ENCODE measurements at regions not wholly inside any gene's neighbourhood (a gene's known extent, or its start where the extent isn't known, plus 50 kb on each side); places are given as distances from the start of the nearest gene placed in this dataset.

- TF ChIP-seq CTCF (IDR thresholded peaks at IDR 0.05): no peak
- no peak for DNase-seq (ENCODE audit: low spot score)
- no peak overlapping the region for H3K27ac ChIP-seq
- H3K4me3 ChIP-seq: no peak overlapping the region
These were observed 135.1 kb downstream of the PMP22 start for GRCh38 chr17:15129986-15130385.

GRCh38 chr17:15124746-15125145, 140.4 kb downstream of the PMP22 start:
- no peak overlapping the region for H3K4me3 ChIP-seq

GRCh38 chr17:15124264-15124595, 140.9 kb downstream of the PMP22 start:
- no peak for DNase-seq (ENCODE audit: low spot score)
- TF ChIP-seq CTCF (IDR thresholded peaks at IDR 0.05): no peak

More at GRCh38 chr17:15124746-15125145, 140.4 kb downstream of the PMP22 start:
- no peak overlapping the region for H3K27ac ChIP-seq
- no peak for DNase-seq (ENCODE audit: low spot score)
- TF ChIP-seq CTCF (IDR thresholded peaks at IDR 0.05): no peak

GRCh38 chr17:15123593-15124263, 141.4 kb downstream of the PMP22 start:
- no peak for TF ChIP-seq CTCF (IDR thresholded peaks at IDR 0.05)
- Histone ChIP-seq H3K4me3 (no peak overlapping the region), H3K27ac (no peak overlapping the region)
- no peak for DNase-seq (ENCODE audit: low spot score)

More at GRCh38 chr17:15124264-15124595, 140.9 kb downstream of the PMP22 start:
- Histone ChIP-seq H3K4me3 (no peak overlapping the region), H3K27ac (no peak overlapping the region)

- Histone ChIP-seq H3K4me3 (no peak overlapping the region), H3K27ac (no peak overlapping the region)
- no peak for DNase-seq (ENCODE audit: low spot score)
- no peak for TF ChIP-seq CTCF (IDR thresholded peaks at IDR 0.05)
These were observed 142.3 kb downstream of the PMP22 start for GRCh38 chr17:15122857-15123256.

GRCh38 chr17:15121426-15121825, 143.7 kb downstream of the PMP22 start:
- Histone ChIP-seq H3K27ac (no peak overlapping the region), H3K4me3 (no peak overlapping the region)
- TF ChIP-seq CTCF (IDR thresholded peaks at IDR 0.05): no peak
- DNase-seq (ENCODE audit: low spot score): no peak

- no peak for TF ChIP-seq CTCF (IDR thresholded peaks at IDR 0.05)
These were observed 145.2 kb downstream of the PMP22 start for GRCh38 chr17:15119968-15120367.

More at GRCh38 chr17:15119968-15120367, 145.2 kb downstream of the PMP22 start:
- Histone ChIP-seq H3K27ac (no peak overlapping the region), H3K4me3 (no peak overlapping the region)
- no peak for DNase-seq (ENCODE audit: low spot score)
